ENCODE measurements at regions not wholly inside any gene's neighbourhood (a gene's known extent, or its start where the extent isn't known, plus 50 kb on each side); places are given as distances from the start of the nearest gene placed in this dataset.

DNA sequence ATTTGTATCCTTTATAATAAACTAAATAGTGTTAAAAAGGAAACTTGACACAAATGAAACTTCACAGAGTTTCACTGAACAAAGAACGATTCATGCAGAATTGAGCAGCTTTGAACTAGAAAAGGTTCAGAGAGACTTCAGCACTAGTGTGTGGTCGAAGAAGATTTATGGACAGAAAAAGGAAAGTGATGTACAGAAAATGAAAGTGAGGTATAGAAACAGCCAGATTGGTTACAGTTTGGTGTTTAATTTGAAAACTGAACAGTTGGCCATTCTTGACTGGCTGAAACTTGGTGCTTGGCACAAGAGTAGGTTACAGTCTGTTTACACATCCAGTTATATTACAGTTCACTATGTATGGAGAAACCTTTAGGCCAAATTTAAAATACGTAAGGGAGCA, 207.1 kb downstream of the GALC start:
- Histone ChIP-seq H3K36me3 (no peaks in the 10 kb centered on the region), H3K9me3 (ENCODE audit: low read depth) (no peaks in the 10 kb centered on the region), H3K27me3 (no peaks in the 10 kb centered on the region), H3K4me1 (ENCODE audit: low read depth) (no peaks in the 10 kb centered on the region), H3K27ac (no peak overlapping the region), H3K4me3 (no peak overlapping the region)
- TF ChIP-seq, protein P1, sequence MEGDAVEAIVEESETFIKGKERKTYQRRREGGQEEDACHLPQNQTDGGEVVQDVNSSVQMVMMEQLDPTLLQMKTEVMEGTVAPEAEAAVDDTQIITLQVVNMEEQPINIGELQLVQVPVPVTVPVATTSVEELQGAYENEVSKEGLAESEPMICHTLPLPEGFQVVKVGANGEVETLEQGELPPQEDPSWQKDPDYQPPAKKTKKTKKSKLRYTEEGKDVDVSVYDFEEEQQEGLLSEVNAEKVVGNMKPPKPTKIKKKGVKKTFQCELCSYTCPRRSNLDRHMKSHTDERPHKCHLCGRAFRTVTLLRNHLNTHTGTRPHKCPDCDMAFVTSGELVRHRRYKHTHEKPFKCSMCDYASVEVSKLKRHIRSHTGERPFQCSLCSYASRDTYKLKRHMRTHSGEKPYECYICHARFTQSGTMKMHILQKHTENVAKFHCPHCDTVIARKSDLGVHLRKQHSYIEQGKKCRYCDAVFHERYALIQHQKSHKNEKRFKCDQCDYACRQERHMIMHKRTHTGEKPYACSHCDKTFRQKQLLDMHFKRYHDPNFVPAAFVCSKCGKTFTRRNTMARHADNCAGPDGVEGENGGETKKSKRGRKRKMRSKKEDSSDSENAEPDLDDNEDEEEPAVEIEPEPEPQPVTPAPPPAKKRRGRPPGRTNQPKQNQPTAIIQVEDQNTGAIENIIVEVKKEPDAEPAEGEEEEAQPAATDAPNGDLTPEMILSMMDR (IDR thresholded peaks at IDR 0.05; ENCODE audit: low read depth, low read length) = no peak
- DNase-seq (ENCODE audit: low read depth in 1 of 2, low spot score in 1 of 2) = no peak

DNA sequence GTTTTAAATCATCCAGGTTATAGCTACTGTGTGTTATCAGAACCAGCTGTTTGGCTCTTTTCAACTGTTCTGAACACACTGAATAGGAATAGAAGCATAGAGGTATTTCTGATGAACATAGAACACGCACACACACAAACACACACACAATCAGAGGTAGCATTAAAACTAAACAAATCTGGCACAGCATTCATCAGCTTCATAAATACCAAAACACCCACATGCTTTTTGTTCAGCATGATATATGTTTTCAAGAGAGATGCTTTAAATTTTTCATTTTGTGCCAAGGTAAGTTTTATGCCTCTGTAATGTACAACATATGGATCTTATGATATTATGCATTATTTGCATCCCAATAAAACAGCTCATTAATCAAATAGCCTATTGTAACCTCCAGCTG, 208.6 kb downstream of the GALC start:
- Histone ChIP-seq H3K4me3 (no peak overlapping the region), H3K4me1 (ENCODE audit: low read depth) (no peaks in the 10 kb centered on the region), H3K36me3 (no peaks in the 10 kb centered on the region), H3K9me3 (ENCODE audit: low read depth) (no peaks in the 10 kb centered on the region), H3K27me3 (no peaks in the 10 kb centered on the region), H3K27ac (no peak overlapping the region)
- DNase-seq (ENCODE audit: low read depth in 1 of 2, low spot score in 1 of 2) = no peak
- TF ChIP-seq, protein P1 (IDR thresholded peaks at IDR 0.05; ENCODE audit: low read depth, low read length) = no peak

DNA sequence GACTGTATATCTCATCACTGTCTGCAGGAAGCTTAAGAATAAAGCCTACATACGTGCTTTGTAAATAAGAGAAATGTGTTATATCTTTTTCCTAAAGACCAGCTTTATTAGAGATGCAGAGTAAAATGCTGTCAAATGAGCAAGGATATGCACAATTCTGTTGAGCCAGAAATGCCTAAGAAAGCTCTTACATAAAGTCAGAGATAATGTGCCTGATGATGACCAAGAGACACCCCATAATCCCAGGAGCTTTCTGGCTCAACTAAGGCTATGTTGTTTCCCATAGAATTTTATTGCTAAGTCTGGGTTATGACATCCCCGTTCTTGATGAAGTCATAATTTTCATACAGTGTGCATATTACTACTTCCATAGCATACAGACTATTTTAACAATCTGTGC, 209.9 kb downstream of the GALC start:
- H3K4me3 ChIP-seq = no peak overlapping the region
- no peaks in the 10 kb centered on the region for H3K9me3 ChIP-seq (ENCODE audit: low read depth)
- TF ChIP-seq, protein P1 (IDR thresholded peaks at IDR 0.05; ENCODE audit: low read depth, low read length) = no peak
- H3K36me3 ChIP-seq = no peaks in the 10 kb centered on the region
- DNase-seq (ENCODE audit: low read depth in 1 of 2, low spot score in 1 of 2) = no peak
- H3K27me3 ChIP-seq = no peaks in the 10 kb centered on the region
- H3K4me1 ChIP-seq (ENCODE audit: low read depth) = no peaks in the 10 kb centered on the region
- no peak overlapping the region for H3K27ac ChIP-seq

DNA sequence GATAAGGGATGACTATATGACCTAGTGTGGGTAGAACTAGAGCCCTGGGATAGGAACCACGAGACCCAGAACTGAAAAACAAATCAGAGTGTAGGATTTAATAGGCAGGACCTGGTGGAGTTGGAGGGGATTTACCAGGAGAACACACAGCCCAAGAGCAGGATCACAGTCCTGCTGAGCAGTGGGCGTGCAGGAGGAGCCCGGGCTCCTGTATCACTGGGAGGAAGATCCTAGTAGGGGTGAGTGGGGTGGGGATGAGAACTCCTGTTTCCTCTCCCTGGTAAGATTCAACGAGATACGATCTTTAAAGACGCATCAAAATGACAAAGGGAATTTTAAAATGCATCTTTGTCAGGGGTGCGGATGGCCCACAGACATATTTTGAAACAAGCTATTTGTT, 220.1 kb downstream of the GALC start:
- H3K4me3 ChIP-seq = no peak overlapping the region
- no peaks in the 10 kb centered on the region for H3K36me3 ChIP-seq
- no peaks in the 10 kb centered on the region for H3K9me3 ChIP-seq (ENCODE audit: low read depth)
- DNase-seq (ENCODE audit: low read depth in 1 of 2, low spot score in 1 of 2) = no peak
- no peak overlapping the region for H3K27ac ChIP-seq
- no peaks in the 10 kb centered on the region for H3K4me1 ChIP-seq (ENCODE audit: low read depth)
- no peaks in the 10 kb centered on the region for H3K27me3 ChIP-seq
- TF ChIP-seq, protein P1 (IDR thresholded peaks at IDR 0.05; ENCODE audit: low read depth, low read length) = no peak

DNA sequence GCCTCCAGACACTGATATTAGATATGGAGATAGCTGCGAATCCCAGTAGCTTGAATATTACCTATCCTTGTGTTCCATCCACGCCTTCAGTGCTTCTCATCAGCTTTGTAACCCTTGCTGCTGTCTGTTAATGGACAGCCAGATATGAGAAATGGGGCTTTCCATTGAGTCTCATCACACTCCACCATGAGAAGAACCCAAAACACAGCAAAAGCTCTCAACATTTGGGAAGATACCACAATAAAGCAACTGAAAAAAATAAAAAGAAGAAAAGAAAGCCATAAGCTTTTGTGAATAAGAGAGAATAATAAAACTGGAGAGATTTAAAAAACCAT, 225.4 kb downstream of the GALC start:
- DNase-seq (ENCODE audit: low read depth in 1 of 2, low spot score in 1 of 2) = no peak
- H3K9me3 ChIP-seq (ENCODE audit: low read depth) = no peaks in the 10 kb centered on the region
- TF ChIP-seq, protein P1 (IDR thresholded peaks at IDR 0.05; ENCODE audit: low read depth, low read length) = no peak
- no peaks in the 10 kb centered on the region for H3K27me3 ChIP-seq
- no peak overlapping the region for H3K27ac ChIP-seq
- no peaks in the 10 kb centered on the region for H3K4me1 ChIP-seq (ENCODE audit: low read depth)
- no peaks in the 10 kb centered on the region for H3K36me3 ChIP-seq
- H3K4me3 ChIP-seq = no peak overlapping the region

DNA sequence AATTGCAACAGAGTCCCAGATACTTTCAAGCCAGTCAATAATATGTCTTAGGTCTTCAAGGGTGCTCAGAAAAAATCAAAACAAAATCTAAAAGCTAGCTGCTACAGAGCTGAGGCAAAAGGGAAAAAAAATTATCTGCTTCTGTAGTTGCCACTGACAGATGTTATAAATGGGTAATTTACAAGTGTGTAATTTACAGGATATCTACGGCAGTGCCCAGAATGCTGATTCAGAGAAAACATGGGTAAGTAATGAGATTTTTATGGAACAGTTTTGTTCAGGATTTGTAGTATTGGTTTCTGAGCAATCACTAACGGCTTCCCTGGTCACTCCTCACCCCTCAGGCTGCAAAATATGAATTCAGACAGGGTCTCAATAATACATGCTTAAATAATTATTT, 234.1 kb downstream of the GALC start:
- Histone ChIP-seq H3K9me3 (ENCODE audit: low read depth) (no peaks in the 10 kb centered on the region), H3K27me3 (no peaks in the 10 kb centered on the region), H3K36me3 (no peaks in the 10 kb centered on the region), H3K27ac (no peak overlapping the region), H3K4me1 (ENCODE audit: low read depth) (no peaks in the 10 kb centered on the region), H3K4me3 (no peak overlapping the region)
- no peak for DNase-seq (ENCODE audit: low read depth in 1 of 2, low spot score in 1 of 2)
- TF ChIP-seq, protein P1 (IDR thresholded peaks at IDR 0.05; ENCODE audit: low read depth, low read length) = no peak
